ENCODE measurements at regions not wholly inside any gene's neighbourhood (a gene's known extent, or its start where the extent isn't known, plus 50 kb on each side); places are given as distances from the start of the nearest gene placed in this dataset.

- TF ChIP-seq JUND (IDR thresholded peaks at IDR 0.05) (no peak), SP1 (IDR thresholded peaks at IDR 0.05; ENCODE audit: low read depth) (no peak), YY1 (IDR thresholded peaks at IDR 0.05; ENCODE audit: extremely low read depth, insufficient replicate concordance, low read depth, low read length) (no peak)
Measured at GRCh38 chr11:28476049-28476448, 367.9 kb downstream of the METTL15 start (continued).

- no peaks in the 10 kb centered on the region for H3K27me3 ChIP-seq (ENCODE audit: insufficient read depth, low read length)
- H3K4me2 ChIP-seq (ENCODE audit: low read length): no peak overlapping the region
- ChIA-PET POLR2A (no interaction called here), CTCF (no interaction called here), RAD21 (ENCODE audit: low non-redundant PET in 1 of 2, low total read pairs in 2 of 2, uncharacterized antibody in 2 of 2, unreplicated experiment in 2 of 2) (no interaction called here)
- H3K9me3 ChIP-seq (ENCODE audit: control insufficient read depth in 1 of 2, insufficient read depth in 1 of 2, low read depth in 1 of 2, low read length in 2 of 2): no peaks in the 10 kb centered on the region
- no peaks in the 10 kb centered on the region for H3K79me2 ChIP-seq (ENCODE audit: insufficient read depth, low read length)
- H2AFZ ChIP-seq (ENCODE audit: low read depth, low read length, poor library complexity, severe bottlenecking): no peak overlapping the region
- no peak overlapping the region for H3K9ac ChIP-seq (ENCODE audit: low read length)
- no peaks in the 10 kb centered on the region for H3K36me3 ChIP-seq (ENCODE audit: control insufficient read depth in 1 of 2, insufficient read depth in 2 of 2, low read length in 2 of 2)
- H4K20me1 ChIP-seq (ENCODE audit: insufficient read depth): no peaks in the 10 kb centered on the region
- TF ChIP-seq CEBPB (IDR thresholded peaks at IDR 0.05; ENCODE audit: low read depth): no peak
- TF ChIP-seq FOSL1 (IDR thresholded peaks at IDR 0.05; ENCODE audit: low read depth): no peak
- no peak for TF ChIP-seq EZH2phosphoT487 (IDR thresholded peaks at IDR 0.05; ENCODE audit: borderline replicate concordance)
- no peak for TF ChIP-seq POLR2A (IDR thresholded peaks at IDR 0.05; ENCODE audit: borderline replicate concordance, extremely low read depth, insufficient read depth, insufficient read length)
- TF ChIP-seq MAX (IDR thresholded peaks at IDR 0.05): no peak
- no peak for TF ChIP-seq JUND (IDR thresholded peaks at IDR 0.05)
- TF ChIP-seq TCF7L2 (IDR thresholded peaks at IDR 0.05; ENCODE audit: borderline replicate concordance, extremely low read depth, insufficient read depth, insufficient read length): no peak
- no peak for TF ChIP-seq YY1 (IDR thresholded peaks at IDR 0.05; ENCODE audit: extremely low read depth, insufficient replicate concordance, low read depth, low read length)
- TF ChIP-seq ZNF274 (IDR thresholded peaks at IDR 0.05; ENCODE audit: low read depth, low read length): no peak
- TF ChIP-seq SIN3A (IDR thresholded peaks at IDR 0.05; ENCODE audit: low read depth): no peak
- TF ChIP-seq ELF1 (IDR thresholded peaks at IDR 0.05; ENCODE audit: borderline replicate concordance, low read depth): no peak
- no peak for TF ChIP-seq ATF3 (IDR thresholded peaks at IDR 0.05)
- TF ChIP-seq RAD21 (IDR thresholded peaks at IDR 0.05; ENCODE audit: low read depth): no peak
- no peak for TF ChIP-seq ZFX (IDR thresholded peaks at IDR 0.05)
- no peak for TF ChIP-seq ZBTB33 (IDR thresholded peaks at IDR 0.05; ENCODE audit: extremely low read depth, insufficient replicate concordance, low read length)
- no peak for TF ChIP-seq SP1 (IDR thresholded peaks at IDR 0.05; ENCODE audit: low read depth)
- no peak for TF ChIP-seq POLR2AphosphoS5 (IDR thresholded peaks at IDR 0.05; ENCODE audit: low read depth, low read length)
- no peak for TF ChIP-seq EGR1 (IDR thresholded peaks at IDR 0.05; ENCODE audit: low read depth)
- TF ChIP-seq EZH2 (IDR thresholded peaks at IDR 0.05): no peak
- TF ChIP-seq REST (IDR thresholded peaks at IDR 0.05; ENCODE audit: low read depth): no peak
- H3K9me2 ChIP-seq (ENCODE audit: insufficient read depth): no peaks in the 10 kb centered on the region
- BruUV-seq (replicated peaks): no TSS peak
- DNase-seq (ENCODE audit: low read depth, low spot score) (no peak), ATAC-seq (no peak)
- H3K4me1 ChIP-seq (ENCODE audit: control insufficient read depth in 1 of 2, insufficient read depth in 2 of 2, low read length in 2 of 2): no peaks in the 10 kb centered on the region
- no peak overlapping the region for H3K27ac ChIP-seq (ENCODE audit: low read depth, low read length)
- intact Hi-C loops (cut with micrococcal nuclease): no loop called here
- no peak overlapping the region for H3K4me3 ChIP-seq (replicated peaks in 1 of 2; ENCODE audit: low read depth in 1 of 2, low read length in 2 of 2)
Measured at GRCh38 chr11:28472904-28473303, 364.7 kb downstream of the METTL15 start.
